GM12892 (cell line): ENCODE measurements at regions not wholly inside any gene's neighbourhood (a gene's known extent, or its start where the extent isn't known, plus 50 kb on each side); places are given as distances from the start of the nearest gene placed in this dataset.

ENCODE experiments used
- DNase-seq: peaks from one replicate; pipeline ENCODE4 v3.0.0; 2011; ENCODE audit not compliant: insufficient read length
- FAIRE-seq: peaks from 2 replicates; lab custom pipeline; 2011; peaks lifted over from hg19 to GRCh38; lab: Jason Lieb, UNC
- POLR2A ChIP-seq: IDR thresholded peaks from 2 replicates; pipeline ENCODE4 v1.6.1; 2011; ENCODE audit warnings: low read depth, low read length, control low read depth
- POLR2AphosphoS5 ChIP-seq: IDR thresholded peaks from 2 replicates; pipeline ENCODE4 v1.6.1; 2011; ENCODE audit warnings: low read depth, low read length, control low read depth
- TAF1 ChIP-seq: IDR thresholded peaks from 2 replicates; pipeline ENCODE4 v1.6.1; 2011; ENCODE audit warnings: low read depth, mild to moderate bottlenecking, control low read depth, low read length, borderline replicate concordance

DNA sequence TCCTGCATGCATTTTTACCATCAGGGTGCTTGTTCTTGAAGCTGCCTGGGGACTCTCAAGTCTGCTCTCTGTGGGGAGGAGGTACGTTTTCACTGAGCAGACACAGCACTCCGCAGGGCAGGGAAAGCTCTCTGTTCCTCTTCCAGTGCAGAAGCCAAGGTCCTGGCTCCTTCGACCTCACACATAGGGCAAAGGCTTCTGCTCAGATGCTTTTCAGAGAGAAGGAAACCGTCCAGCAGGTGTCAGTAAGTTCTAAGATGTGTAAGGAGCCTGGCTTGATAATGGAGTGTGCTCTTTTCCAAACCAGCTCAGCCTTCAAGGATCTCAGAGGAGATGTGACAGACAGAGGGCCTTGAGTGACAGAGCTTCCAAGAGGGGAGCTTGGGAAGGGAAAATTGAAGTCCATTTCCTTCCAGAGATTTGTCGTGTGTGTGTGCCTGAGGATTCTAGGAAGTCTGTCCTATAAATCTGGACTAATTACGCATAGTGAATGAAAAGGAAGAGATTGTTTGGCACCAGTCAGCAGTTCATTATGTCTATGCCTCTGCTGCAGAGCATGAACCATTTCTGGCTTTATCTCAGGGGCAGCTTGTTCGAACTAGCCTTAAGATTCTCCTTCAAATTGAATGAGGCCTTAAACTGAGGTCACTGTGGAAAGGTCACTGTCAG lies 67.3 kb upstream of the UPP2 start:
- TF ChIP-seq TAF1 = no peak
- TF ChIP-seq POLR2AphosphoS5 = no peak
- TF ChIP-seq POLR2A = no peak
- DNase-seq = no peak
- FAIRE-seq = no peak

- no peak for TF ChIP-seq POLR2AphosphoS5
- TF ChIP-seq TAF1 = no peak
- TF ChIP-seq POLR2A = no peak
- no peak for DNase-seq
- FAIRE-seq = no peak
These were observed 70.3 kb upstream of the UPP2 start for GRCh38 chr2:158031371-158031770.

DNA sequence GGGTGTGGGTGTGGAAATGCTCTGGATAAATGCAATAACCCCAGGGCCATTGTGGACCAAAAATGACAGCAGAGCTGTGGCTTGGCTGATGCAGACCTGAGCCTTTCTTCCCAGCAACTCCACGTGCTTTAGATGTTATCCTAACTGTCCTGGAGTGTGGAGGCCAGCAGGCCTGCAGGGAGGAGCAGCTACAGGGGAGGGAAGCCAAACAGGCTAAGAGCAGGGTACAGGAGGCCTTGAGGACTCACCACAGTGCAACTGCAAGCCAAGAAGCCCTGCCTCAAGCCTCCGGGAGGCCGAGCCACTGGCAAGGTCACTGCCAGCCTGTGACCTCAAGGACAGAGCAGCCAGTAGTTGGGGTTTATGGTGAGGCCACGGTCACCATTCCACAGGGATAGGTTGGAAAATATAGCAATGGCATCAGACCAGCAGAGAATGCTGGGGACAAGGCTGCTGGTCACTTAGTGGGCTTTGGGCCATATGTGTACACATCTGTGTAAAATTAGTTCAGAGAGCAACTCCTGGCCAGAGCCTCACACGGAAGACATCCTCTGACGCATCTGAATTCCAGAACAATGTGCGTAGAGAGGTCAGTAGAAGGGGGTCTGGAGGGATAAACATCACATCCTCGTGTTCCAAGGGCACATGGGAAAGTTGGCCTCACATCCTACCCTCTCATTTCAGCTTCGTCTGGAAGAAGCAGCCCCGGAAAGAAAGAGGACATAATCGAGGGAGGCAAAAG lies 76.2 kb upstream of the UPP2 start:
- FAIRE-seq = no peak
- no peak for DNase-seq
- TF ChIP-seq POLR2AphosphoS5 = no peak
- no peak for TF ChIP-seq TAF1
- no peak for TF ChIP-seq POLR2A

DNA sequence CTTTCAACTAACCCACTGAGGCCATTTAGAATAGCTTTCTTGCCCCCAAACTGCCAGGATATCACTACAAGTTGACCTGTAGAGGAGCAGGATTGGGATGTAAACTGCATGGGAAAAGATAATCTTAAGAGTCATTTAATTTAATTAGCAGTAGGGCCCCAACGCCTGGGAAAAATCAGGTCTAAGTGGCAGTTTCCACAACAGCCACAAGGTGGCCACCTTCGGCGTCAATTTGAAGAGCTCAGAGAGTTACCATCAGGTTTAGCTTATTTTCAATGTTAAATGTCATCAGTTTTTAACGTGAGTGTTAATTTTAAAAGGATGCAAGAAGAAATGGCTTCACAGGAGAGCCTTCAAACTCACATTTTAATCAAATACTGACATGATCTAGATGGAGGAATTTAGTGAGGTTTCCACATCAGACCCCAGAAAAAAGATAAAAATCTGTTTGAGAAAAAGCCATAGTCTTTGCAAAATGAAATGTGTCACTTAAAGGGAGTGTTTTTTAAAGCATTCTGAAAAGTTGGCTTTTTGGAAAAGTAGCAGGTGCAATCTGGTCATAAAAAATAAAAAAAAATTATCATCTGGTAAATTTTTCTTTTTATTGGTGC lies 77.3 kb upstream of the UPP2 start:
- peak; percentile 63 for FAIRE-seq

DNA sequence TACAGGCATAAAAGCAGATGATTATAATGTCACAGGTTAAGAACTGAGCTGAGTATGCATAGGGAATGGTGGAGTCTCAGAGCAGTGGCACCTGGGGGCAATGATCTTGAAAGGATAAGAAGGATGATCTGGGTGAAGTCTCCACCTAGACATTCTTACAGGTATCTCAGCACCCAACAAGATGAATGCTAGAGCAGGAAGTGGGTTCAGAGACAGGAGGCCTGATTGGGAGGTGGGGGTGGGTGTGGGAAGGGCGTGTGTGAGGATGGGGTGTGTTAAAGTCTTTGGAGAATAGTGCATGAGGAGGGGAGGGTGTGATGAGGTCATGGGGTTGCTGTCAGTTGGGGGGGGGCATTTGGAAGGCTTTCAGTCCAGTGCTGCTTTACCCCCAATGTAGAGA lies 78.8 kb upstream of the UPP2 start:
- DNase-seq (no peak), FAIRE-seq (no peak)
- TF ChIP-seq POLR2AphosphoS5 (no peak), POLR2A (no peak), TAF1 (no peak)

More for the DNA sequence above, 77.3 kb upstream of the UPP2 start:
- no peak for DNase-seq
- TF ChIP-seq POLR2A (no peak), TAF1 (no peak), POLR2AphosphoS5 (no peak)

- TF ChIP-seq TAF1 (no peak), POLR2A (no peak), POLR2AphosphoS5 (no peak)
- DNase-seq (no peak), FAIRE-seq (no peak)
These were observed 80.5 kb upstream of the UPP2 start for GRCh38 chr2:158021226-158021625.

DNA sequence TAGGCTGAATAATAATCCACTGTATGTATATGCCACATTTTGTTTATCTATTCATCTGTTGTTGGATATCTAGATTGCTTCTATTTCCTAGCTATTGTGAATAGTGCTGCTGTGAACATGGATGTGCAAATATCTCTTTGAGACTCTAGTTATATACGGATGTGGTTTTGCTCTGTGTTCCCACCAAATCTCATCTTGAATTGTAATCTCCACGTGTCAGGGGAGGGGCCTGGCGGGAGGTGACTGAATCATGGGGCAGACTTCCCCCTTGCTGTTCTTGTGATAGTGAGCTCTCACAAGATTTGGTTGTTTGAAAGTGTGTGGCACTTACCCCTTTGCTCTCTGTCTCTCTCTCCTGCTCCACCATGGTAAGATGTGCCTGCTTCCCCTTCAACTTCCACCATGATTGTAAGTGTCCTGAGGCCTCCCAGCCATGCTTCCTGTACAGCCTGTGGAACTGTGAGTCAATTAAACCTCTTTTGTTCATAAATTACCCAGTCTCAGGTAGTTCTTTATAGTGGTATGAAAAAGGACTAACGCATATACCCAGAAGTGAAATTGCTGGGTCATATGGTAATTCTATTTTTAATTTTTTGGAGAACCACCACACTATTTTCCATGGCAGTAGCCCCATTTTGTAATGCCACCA lies 86.1 kb upstream of the UPP2 start:
- no peak for TF ChIP-seq POLR2A
- TF ChIP-seq TAF1 = no peak
- no peak for TF ChIP-seq POLR2AphosphoS5
- no peak for DNase-seq
- FAIRE-seq = no peak

DNA sequence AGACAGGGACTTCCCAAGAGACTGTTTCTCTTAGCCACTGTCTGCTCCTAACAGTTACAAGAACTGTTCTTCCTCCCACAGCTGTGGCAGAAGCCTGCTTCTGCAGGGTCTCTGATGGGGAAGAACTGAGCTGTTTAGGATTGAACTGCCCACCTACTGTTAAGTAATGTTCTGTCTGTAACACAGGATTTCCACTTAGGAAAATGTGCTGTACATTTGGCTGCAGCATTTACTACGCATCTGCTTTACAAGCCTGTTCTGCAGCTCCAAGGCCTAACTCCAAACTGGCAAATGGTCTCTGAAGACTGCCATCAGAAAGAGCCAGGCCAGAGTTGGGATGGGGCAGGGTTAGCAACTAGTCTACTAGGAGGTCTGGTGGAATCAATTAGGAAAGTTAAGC lies 87.8 kb upstream of the UPP2 start:
- DNase-seq = no peak
- FAIRE-seq = no peak
- no peak for TF ChIP-seq TAF1
- no peak for TF ChIP-seq POLR2A
- TF ChIP-seq POLR2AphosphoS5 = no peak

GRCh38 chr2:158011055-158011771 lies 90.5 kb upstream of the UPP2 start:
- FAIRE-seq (no peak), DNase-seq (no peak)
- TF ChIP-seq POLR2A = no peak
- no peak for TF ChIP-seq POLR2AphosphoS5
- no peak for TF ChIP-seq TAF1

DNA sequence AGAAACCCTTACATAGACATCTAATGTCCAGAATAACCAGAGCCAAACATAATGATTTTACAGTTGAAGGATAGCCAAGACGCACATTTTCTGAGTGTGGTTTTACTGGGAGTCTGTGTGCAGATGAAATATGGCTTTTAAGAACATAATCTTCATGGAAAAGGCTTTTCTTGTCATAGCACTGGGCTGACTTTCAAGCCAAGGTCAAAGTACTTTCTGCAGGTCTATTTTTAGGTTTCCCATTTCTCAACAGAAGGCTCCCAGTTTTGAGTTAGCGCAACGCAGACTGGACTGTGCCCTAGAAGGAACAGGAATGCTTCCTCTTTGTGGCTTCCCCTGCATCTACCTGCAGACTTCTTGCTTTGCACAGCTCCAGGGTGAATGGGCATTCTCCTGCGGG lies 92.3 kb upstream of the UPP2 start:
- TF ChIP-seq POLR2A = no peak
- TF ChIP-seq TAF1 = no peak
- no peak for TF ChIP-seq POLR2AphosphoS5
- no peak for DNase-seq
- no peak for FAIRE-seq

DNA sequence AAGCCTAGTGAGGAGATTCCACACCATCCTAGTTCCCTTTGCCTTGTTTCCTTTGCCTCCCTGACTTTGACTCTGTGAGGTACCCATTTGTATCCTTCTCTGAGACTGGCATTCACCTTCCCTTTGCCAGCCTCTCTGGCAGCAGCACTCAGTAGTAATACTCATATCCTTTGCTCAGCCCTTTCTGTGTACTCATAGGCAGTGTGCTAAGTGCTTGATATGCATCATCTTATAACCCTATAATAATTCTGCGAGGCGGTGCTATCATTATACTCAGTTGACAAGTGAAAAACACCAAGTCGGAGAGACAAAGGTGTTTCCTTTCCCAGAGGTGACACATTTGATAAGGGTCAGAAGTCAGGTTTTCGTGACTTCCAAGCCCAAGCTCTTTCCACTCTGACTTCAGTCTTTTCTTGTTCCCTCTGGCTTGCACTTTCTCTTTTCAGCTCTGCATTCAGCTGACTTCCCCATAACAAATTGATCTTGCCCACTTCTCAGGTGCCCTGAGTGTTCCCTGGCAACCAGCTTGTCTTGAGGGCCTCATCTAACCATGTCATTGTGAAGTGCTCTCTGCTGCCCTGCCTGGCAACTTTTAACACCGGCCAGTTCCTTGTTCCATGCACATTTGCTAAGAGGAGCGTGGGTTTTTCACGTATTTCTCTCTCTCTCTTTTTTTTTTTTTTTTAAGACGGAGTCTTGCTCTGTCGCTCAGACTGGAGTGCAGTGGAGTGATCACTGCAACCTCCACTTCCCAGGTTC lies 94.5 kb upstream of the UPP2 start:
- FAIRE-seq (no peak), DNase-seq (no peak)
- TF ChIP-seq POLR2AphosphoS5 (no peak), TAF1 (no peak), POLR2A (no peak)
